GM19193 (cell line): ENCODE measurements at regions not wholly inside any gene's neighbourhood (a gene's known extent, or its start where the extent isn't known, plus 50 kb on each side); places are given as distances from the start of the nearest gene placed in this dataset.

Experiments used
- POLR2A ChIP-seq: IDR thresholded peaks from 4 replicates; pipeline ENCODE4 v1.6.1; 2011; ENCODE audit not compliant: insufficient read depth, insufficient read length; ENCODE audit errors: extremely low read depth

DNA sequence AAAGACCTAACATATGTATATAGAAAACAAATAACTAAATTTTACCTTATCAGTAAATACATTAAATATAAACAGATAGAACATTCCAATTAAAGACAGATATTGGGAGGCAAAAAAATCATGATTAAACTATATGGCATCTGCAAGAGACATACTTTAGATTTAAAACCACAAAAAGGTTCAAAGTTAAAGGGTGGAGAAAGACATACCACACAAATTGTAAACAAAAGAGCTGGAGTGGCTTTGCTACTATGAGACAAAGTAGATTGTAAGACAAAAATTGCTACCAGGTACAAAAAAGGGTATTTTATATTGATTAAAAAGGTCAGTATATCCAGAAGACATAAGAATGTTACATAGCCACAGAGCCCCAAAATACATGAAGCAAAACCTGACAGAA lies 200.2 kb downstream of the KCNRG start:
- TF ChIP-seq POLR2A: no peak

DNA sequence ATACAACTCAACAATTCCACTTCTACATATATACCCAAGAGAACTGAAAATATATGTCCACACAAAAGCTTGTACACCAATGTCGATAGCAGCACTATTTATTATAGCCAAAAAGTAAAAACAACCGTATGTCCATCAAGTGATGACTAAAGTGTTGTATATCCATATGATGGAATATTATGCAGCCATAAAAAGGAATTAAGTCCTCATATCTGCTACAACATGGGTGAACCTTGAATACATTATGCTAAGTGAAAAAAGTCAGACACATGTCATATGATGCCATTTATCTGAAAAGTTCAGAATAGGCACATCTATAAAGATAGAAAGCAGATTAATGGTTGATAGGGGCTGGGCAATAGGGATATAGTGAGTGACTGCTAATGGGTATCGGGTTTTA lies 204.5 kb downstream of the KCNRG start:
- no peak for TF ChIP-seq POLR2A

DNA sequence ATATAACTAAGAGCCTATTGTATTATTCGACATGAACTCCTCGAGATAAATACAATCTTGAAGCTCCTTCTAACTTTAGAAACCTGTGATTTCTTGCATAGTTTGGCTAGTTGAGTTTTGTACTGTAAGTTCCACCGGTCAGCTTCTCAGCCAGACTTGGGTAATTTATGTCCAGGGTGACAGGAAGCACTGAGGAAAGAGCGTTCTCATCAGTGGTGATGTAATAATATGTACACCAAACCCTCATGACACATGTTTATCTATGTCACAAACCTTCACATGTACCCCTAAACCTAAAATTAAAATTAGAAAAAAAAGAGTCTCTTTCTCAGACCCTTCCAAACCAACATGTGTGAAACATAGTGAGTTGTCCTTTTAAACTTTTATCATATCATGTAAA lies 205.7 kb downstream of the KCNRG start:
- no peak for TF ChIP-seq POLR2A

DNA sequence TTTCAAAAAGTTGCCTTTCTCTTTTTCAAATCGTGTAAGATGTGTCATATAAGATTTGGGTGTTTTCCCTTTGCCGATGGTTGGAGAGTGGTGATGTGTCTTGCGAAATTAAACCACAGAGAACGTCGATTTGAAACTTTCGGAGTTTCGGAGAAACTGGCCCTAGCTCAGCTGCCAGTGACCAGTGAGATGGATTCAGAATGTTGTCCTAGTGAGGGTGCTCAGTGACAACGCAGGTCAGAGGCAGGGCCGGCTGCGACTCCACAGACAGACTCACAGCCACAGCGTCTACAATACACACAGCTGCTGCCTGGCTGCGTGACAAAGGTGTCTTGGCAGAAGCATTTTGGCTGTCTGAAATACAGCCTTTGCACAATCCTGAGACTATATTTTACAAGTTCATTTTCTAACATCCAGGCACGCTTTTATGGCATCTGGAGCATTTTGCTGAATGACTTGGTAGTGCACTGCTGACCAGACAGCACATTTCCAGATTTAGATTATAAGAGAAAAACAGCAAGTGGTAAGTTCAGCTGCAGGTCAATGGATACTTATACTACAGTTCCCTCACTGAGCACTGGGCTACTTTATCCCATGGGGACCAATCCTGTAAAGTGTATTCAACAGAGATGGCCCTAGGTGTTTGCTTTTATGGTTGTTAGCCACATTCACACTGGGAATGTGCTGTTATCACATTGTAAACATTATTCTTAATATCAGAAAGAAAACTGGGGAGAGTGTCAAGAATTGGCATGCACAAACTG lies 207.5 kb downstream of the KCNRG start:
- no peak for TF ChIP-seq POLR2A

DNA sequence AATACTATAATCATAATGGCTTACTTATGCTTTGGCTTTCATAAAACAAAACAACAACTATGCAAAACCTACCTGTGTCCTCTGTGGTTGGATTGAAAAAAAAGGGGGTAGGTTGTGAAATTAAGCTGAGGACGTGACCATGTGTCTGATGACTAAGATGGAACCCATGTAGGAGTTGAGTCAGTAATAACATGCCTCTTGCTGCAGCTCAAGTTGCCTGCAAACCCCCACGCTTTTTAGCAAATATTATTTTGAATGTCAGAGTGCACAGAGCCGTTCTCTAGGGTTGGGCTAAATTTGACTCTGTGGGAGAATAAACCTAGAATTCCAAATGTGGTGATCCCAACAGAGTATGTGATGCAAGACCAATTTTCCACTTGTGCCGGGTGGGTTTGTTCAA lies 209.3 kb downstream of the KCNRG start:
- TF ChIP-seq POLR2A: no peak

DNA sequence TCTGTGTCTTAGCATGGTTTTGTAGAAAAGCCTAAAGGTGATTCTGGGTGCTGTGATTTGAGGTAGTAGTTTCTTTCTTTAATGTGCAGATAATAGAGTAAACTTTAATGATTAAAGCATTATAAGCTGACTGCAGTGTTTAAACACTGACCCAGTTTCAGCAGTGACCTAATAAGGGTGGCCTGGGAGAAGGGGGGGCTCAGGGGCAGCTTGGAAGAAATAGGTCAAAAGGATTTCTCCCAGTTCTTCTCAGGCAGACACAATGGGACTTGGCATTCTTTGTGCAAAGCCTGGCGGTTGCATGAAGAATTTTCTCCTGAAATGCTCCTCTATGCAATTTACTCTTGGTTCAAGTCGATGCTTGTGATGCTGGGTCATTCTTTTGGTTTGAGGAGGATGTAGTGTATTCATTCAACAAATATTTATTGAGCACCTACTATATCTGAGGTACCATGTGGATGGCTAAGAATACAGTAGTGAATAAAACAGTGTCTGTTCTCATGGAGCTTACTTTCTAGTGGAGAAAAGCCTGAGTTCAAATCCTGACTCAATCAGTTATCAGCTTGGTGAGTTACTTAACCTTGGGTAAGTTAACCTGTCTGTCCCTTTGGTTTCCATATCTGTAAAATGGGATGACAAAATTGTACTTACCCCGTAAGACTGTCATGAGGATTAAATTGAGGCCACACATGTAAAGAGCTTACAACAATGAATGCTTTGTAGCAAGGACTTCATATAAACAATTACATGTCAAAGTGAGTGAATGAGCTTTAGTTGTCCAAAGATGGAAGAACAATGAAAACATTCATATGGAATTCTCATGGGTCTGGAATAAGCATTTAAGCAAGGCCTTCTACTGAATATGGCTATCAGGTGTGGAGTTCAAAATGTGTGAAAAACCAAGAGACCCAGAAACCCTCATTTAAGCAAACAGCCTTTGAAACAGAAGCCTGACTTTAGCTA lies 210.2 kb downstream of the KCNRG start:
- no peak for TF ChIP-seq POLR2A

DNA sequence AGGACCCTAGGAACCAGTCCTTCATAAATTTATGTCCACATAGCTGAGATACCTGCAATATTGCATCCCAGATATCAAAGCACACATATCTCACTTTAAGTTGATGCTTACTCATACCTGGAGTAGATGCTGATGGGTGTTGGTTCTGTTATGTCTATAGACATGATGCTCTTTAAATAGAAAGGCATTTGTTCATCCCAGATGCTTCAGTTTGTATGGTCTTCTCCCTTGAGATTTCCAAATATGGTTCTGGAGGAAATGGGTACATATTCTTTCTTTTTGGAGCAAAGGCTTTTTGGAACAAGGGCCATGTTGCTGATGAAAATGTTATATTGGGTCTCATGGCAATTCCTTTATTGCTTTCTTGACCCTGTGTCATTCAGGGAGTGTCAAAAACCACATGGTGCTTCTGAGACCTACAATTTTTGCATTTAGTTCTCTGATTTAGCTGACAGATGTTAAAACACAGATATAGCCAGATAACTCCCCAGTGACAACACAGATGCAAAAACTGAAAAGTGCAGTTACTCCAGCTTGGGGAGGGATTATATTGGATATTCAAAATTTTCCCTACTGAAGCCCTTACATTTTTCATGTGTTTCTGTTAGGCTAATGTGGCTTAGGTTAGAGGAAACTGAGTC lies 211.4 kb downstream of the KCNRG start:
- no peak for TF ChIP-seq POLR2A

DNA sequence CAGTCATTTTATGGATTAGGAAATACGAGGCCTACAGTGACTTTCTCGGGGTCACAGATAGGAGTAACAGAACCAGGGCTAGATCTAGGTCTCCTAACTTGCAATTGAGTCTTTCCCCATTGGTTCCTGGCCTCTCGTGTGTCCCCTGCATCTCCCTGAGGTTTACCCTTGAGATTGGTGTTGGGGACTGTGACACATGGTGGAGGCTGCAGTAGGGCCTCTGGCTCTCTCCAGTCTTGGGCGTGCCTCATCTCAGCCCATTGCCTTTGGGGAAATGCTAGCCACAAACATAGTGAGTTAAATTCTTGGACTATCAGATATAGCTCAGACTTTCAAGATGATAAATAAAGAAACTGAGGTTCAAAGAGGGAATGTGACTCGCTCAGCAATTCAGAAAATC lies 212.1 kb downstream of the KCNRG start:
- no peak for TF ChIP-seq POLR2A

DNA sequence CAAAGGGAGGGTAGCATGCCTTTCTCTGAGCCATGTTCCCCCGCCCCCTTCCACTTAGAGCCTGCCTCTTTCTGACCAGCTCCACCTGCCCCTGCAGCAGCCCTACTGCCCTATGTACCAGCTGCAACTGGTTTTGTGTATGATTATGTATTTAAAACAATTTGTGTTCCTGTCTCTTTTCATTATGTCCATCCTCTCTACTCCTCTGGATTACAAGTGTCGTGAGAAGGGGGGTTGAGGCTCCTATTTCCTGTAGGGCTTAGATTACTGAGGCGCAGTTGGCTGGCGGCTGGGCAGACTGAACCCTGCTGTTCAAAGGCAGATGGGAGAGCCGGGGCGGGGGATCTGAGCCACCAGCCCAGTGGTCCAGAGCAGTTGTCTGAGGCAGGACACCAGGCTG lies 213.3 kb downstream of the KCNRG start:
- no peak for TF ChIP-seq POLR2A

DNA sequence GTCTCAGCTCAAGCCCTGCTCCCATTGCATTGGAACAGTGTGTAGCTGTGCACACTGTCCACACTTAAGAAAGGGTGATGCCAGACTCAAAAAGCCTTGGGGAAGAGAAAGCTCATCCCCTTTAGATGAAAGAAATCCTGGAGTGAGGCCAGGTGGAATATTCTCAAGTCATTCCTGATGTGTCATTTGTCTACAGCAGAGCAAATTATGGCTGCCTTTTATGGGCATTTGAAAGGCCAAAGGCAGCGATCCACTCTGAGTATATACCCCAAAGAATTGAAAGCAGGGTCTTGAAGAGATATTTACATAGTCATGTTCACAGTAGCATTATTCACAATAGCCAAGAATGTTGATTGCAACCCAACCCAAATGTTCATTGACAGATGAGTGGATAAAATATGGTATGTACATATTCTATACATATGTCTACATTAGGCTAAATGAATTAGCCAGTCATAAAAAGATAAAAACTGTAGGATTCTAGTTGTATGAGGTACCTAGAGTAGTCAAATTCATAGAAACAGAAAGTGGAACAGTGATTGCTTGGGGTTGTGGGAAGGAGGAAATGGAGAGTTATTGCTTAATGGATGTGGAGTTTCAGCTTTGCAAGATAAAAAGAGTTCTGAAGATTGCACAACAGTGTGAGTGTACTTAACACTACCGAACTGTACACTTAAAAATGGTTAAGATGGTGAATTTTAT lies 214.9 kb downstream of the KCNRG start:
- no peak for TF ChIP-seq POLR2A

DNA sequence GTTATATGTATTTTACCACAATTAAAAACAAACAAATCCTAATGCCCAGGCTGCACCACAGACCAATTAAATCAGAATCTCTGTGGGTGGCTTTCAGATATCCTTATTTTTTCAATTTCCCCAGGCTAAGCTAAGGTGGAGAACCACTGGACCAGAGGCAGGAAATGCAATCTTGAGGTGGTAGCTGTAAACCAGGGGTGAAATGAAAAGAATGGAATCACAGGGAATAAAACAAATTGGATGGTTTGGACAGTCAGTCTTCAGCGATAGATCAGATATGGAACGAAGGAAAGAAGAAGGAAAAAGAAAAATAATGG lies 215.4 kb downstream of the KCNRG start:
- no peak for TF ChIP-seq POLR2A

DNA sequence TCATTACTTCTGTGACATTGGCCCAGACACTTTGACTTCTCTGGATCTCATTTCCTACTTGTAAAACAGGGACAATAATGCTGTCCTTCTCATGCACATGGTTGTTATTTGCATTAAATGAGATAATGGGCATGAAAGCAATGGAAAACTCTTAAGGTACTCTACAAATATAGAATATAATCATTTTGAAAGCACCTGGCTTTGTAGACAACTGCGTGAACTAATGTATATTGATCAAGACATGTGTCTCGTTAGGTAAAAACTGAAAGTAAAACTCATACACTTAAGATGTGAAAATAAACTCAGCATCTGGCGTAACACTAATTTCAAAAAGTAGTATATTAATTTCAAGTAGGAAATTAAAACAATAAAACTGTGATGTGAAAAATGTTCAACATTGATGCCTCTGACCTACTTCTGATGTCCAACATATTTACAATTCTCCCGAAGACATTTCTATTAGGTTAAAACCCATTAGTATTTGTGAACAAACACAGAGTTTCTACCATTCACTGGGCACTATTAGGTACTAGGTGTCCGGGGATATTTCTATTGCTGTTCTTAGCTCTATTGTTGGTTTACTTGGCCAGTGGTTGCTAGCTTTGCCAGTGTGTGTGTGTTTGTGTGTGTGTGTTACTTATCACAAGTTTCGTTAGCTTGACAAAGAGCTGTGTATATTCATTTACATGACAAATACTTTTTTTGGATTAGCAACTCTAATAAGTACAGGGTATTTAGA lies 220.5 kb downstream of the KCNRG start:
- no peak for TF ChIP-seq POLR2A

DNA sequence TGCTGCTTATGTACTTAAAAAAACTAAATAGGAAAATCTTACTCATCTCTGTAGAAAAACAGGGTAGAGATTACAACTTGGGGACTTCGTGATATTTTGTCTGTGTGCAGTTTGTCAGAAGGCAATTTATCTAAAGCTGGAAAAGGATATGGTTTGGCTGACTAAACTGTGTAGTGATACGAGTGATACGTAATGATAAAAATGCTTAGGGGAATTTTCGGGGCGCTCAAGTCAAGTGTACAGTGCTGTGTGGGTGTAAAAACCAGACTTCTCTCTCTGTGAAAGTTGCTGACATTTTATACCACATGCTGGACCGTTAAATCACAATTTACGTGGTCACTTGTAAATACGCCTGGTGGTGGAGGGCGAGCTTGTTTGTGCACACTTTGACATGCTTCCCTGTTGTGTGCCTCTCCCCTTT lies 221.7 kb downstream of the KCNRG start:
- no peak for TF ChIP-seq POLR2A

DNA sequence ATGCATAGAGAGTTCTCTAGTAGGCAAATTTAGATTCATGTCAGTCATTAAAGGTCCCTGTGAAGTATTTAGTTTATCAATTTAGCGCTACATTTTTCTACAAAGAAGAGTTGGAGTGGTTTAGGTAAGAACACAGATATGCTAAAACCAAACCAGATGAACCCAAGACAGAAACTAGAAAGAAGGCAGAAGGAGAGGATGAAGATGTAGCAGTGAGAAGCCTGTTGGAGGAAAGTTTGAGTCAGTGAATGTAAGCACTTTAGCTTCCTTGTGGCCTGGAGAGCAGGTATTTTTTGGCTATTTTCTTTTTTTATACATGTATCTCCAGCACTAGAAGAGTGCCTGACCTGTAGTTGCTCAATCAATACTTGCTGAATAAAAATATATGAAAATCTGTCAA lies 223.7 kb downstream of the KCNRG start:
- no peak for TF ChIP-seq POLR2A
